ENCODE measurements at regions not wholly inside any gene's neighbourhood (a gene's known extent, or its start where the extent isn't known, plus 50 kb on each side); places are given as distances from the start of the nearest gene placed in this dataset.

GRCh38 chr15:98501192-98501591 lies 147.1 kb upstream of the IGF1R start:
- no peak for TF ChIP-seq TAF1 (IDR thresholded peaks at IDR 0.05; ENCODE audit: borderline replicate concordance, insufficient read depth, low read length)
- no peak for TF ChIP-seq REST (IDR thresholded peaks at IDR 0.05; ENCODE audit: insufficient read depth in 1 of 2, low read depth in 2 of 2, low read length in 2 of 2)
- no peak for TF ChIP-seq POLR2AphosphoS5 (IDR thresholded peaks at IDR 0.05; ENCODE audit: low read depth, low read length)

Measured in PFSK-1 (cell line).